GM21360 (cell line): ENCODE measurements at regions not wholly inside any gene's neighbourhood (a gene's known extent, or its start where the extent isn't known, plus 50 kb on each side); places are given as distances from the start of the nearest gene placed in this dataset.

Experiments
- ATAC-seq: cut with Tn5 transposase; IDR thresholded peaks from one replicate; pipeline ENCODE4 v1.9.1; 2021; ENCODE audit warnings: mild to moderate bottlenecking, moderate library complexity; ENCODE audit not compliant: unreplicated experiment

GRCh38 chr3:110711130-110711832 is 360.3 kb upstream of the NECTIN3 start:
- no peak for ATAC-seq

GRCh38 chr3:110711851-110712516 is 359.6 kb upstream of the NECTIN3 start:
- ATAC-seq, result no peak

- no peak for ATAC-seq
Observed at GRCh38 chr3:110727056-110727455, 344.6 kb upstream of the NECTIN3 start.

GRCh38 chr3:110731148-110731547 is 340.5 kb upstream of the NECTIN3 start:
- ATAC-seq, result no peak

- ATAC-seq, result no peak
Observed at GRCh38 chr3:110732420-110732819, 339.2 kb upstream of the NECTIN3 start.

GRCh38 chr3:110733045-110733444 is 338.6 kb upstream of the NECTIN3 start:
- ATAC-seq, result no peak

- no peak for ATAC-seq
Observed at GRCh38 chr3:110734524-110734923, 337.1 kb upstream of the NECTIN3 start.

GRCh38 chr3:110736332-110736731 is 335.3 kb upstream of the NECTIN3 start:
- no peak for ATAC-seq

GRCh38 chr3:110738531-110738930 is 333.1 kb upstream of the NECTIN3 start:
- no peak for ATAC-seq

GRCh38 chr3:110741891-110742290 is 329.7 kb upstream of the NECTIN3 start:
- no peak for ATAC-seq

- no peak for ATAC-seq
Observed at GRCh38 chr3:110743202-110743601, 328.4 kb upstream of the NECTIN3 start.

- no peak for ATAC-seq
Observed at GRCh38 chr3:110743984-110744383, 327.6 kb upstream of the NECTIN3 start.

- no peak for ATAC-seq
Observed at GRCh38 chr3:110744723-110745122, 326.9 kb upstream of the NECTIN3 start.

GRCh38 chr3:110749006-110749405 is 322.6 kb upstream of the NECTIN3 start:
- ATAC-seq, result no peak

- no peak for ATAC-seq
Observed at GRCh38 chr3:110750201-110750600, 321.4 kb upstream of the NECTIN3 start.

GRCh38 chr3:110752307-110752706 is 319.3 kb upstream of the NECTIN3 start:
- no peak for ATAC-seq

- ATAC-seq, result no peak
Observed at GRCh38 chr3:110753516-110753915, 318.1 kb upstream of the NECTIN3 start.

GRCh38 chr3:110754212-110754916 is 317.3 kb upstream of the NECTIN3 start:
- no peak for ATAC-seq

GRCh38 chr3:110755345-110755744 is 316.3 kb upstream of the NECTIN3 start:
- ATAC-seq, result no peak

- no peak for ATAC-seq
Observed at GRCh38 chr3:110756705-110757104, 314.9 kb upstream of the NECTIN3 start.

- no peak for ATAC-seq
Observed at GRCh38 chr3:110758208-110758607, 313.4 kb upstream of the NECTIN3 start.

- ATAC-seq, result no peak
Observed at GRCh38 chr3:110767156-110767555, 304.5 kb upstream of the NECTIN3 start.
